Thymus (tissue), 11 donors: ENCODE measurements at regions not wholly inside any gene's neighbourhood (a gene's known extent, or its start where the extent isn't known, plus 50 kb on each side); places are given as distances from the start of the nearest gene placed in this dataset.
A peak's percentile ranks its signal among the peaks of the same experiment; 100 is the strongest.
"Not testable (repeated sequence)": the region's sequence is repeated elsewhere in the genome, so short reads cannot be mapped to it uniquely, and the experiment has no call there.

ENCODE experiments used
- DNase-seq, 9 donors: peaks; one replicate each; pipeline ENCODE4 v3.0.0-alpha.2; 2013; ENCODE audit warnings: low spot score in 9 of 9, low read depth in 6 of 9, missing footprints in 1 of 9
- H3K27ac ChIP-seq, 2 donors: one replicate each; pipeline ENCODE4 v1.5.1; 2013; ENCODE audit warnings: control low read depth in 1 of 2, low read depth in 1 of 2, low read length in 1 of 2, mild to moderate bottlenecking in 1 of 2, moderate library complexity in 1 of 2
- H3K27me3 ChIP-seq, 2 donors: one replicate each; pipeline ENCODE4 v1.5.1; 2013; ENCODE audit warnings: low read length in 1 of 2; ENCODE audit not compliant: control insufficient read depth in 2 of 2, insufficient read depth in 1 of 2
- H3K36me3 ChIP-seq, 2 donors: one replicate each; pipeline ENCODE4 v1.5.1; 2013; ENCODE audit warnings: low read length in 1 of 2, mild to moderate bottlenecking in 1 of 2, moderate library complexity in 1 of 2; ENCODE audit not compliant: control insufficient read depth in 2 of 2, insufficient read depth in 2 of 2
- H3K4me1 ChIP-seq, 2 donors: one replicate each; pipeline ENCODE4 v1.5.1; 2013; ENCODE audit warnings: low read length in 2 of 2; ENCODE audit not compliant: control insufficient read depth in 2 of 2, insufficient read depth in 2 of 2
- H3K4me3 ChIP-seq, 2 donors: one replicate each; pipeline ENCODE4 v1.5.1; 2013; ENCODE audit warnings: low read length in 2 of 2, control low read depth in 1 of 2, mild to moderate bottlenecking in 1 of 2
- H3K9me3 ChIP-seq, 2 donors: one replicate each; pipeline ENCODE4 v1.5.1; 2013; ENCODE audit warnings: low read length in 1 of 2, mild to moderate bottlenecking in 1 of 2; ENCODE audit not compliant: control insufficient read depth in 2 of 2, insufficient read depth in 1 of 2
- WGBS: extraction: QIAGEN DNeasy Blood & Tissue Kit; methylation state at CpG from one replicate; pipeline ENCODE4 v1.1.7; 2013; 5-methylcytosine and 5-hydroxymethylcytosine counted together
- donor health status: healthy.

DNA sequence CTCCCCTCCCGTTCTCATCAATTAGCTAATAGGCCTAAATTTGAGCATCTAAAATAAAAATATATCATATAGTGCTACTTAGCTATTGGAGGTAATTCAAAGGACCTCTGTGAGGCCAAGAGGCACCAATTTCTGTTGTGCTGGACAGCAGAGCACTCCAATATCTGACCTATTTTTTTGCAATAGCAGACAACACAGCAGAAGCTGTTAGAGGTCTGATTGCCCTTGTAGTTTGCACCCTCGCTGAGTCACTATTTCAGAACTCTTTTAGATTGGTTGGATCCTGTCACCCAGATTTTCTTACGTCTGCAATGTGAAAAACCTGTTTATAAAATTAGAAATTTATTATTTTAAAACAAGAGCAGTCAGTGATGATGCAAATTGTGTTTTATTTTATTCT is 184.1 kb downstream of the CEP135 start:
- no peaks in the 10 kb centered on the region for H3K4me1 ChIP-seq
- H3K27ac ChIP-seq: no peak overlapping the region
- H3K9me3 ChIP-seq: no peaks in the 10 kb centered on the region
- no peak overlapping the region for H3K4me3 ChIP-seq
- no peaks in the 10 kb centered on the region for H3K36me3 ChIP-seq
- DNase-seq: no peak
- 98% methylated on average over 3 of the region's 3 CpGs for WGBS
- H3K27me3 ChIP-seq: no peaks in the 10 kb centered on the region

DNA sequence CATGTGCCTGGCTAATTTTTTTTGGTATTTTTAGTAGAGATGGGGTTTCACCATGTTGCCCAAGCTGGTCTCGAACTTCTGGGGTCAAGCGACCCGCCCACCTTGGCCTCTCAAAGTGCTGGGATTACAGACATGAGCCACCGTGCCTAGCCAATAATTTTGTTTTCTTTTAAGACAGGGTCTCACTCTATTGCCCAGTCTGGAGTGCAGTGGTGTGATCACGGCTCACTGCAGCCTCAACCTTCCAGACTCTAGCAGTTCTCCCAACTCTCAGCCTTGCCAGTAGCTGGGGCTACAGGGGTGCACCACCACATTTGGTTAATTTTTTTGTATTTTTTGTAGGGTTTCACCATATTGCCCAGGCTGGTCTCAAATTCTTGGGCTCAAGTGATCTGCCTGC is 183.4 kb downstream of the CEP135 start:
- H3K9me3 ChIP-seq, H3K4me1 ChIP-seq, DNase-seq, H3K4me3 ChIP-seq, H3K27me3 ChIP-seq, H3K36me3 ChIP-seq, H3K27ac ChIP-seq: not testable (repeated sequence)
- 89% methylated on average over 5 of the region's 5 CpGs for WGBS

DNA sequence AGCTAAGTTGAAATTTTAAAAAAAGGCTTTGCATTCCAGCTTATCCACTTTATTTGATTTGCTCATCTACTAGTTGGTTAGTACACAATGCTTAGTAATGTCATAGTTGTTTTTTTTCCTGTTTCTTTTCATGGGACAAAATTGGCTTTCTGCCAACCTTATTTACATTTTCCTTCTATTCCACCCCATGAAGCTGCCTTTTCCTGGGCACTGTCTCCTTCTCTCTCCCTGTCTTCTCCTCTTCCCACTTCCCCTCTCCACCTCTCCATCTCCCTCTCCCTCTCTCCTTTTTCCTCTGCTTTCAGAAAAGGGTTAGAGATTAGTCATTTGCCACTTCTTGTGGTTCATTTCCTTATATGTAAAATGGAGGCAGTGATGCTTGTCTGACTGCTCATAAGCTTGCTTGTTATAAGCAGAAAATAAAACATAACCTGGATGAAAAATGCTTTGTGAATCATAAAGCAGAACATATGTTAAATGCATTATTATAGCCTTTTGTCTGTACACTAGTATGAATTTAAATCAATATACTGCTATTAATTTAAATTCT is 181.9 kb downstream of the CEP135 start:
- H3K4me3 ChIP-seq: no peak overlapping the region
- no peak for DNase-seq
- H3K27ac ChIP-seq: no peak overlapping the region
- no peaks in the 10 kb centered on the region for H3K4me1 ChIP-seq
- no peaks in the 10 kb centered on the region for H3K9me3 ChIP-seq
- no peaks in the 10 kb centered on the region for H3K27me3 ChIP-seq
- no peaks in the 10 kb centered on the region for H3K36me3 ChIP-seq

DNA sequence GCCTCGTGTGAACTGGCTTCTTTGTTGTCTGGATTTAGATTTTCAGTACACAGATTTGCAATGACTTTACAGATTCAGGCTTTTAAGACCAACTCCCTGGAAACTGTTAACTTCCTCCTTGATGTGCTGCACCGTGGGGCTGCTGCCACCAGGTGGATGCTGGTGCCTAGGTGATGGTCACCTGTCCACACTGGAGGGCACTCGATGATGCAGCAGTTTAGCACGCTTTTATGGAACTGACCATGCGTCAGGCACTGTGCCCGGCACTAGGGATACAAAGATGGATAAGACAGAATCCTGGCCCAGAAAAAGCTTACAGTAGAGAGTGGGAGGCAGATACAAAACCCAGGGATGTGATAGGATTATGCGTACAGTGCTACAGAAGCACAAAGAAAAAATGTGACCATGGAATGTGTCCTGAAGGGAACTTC is 180.7 kb downstream of the CEP135 start:
- Histone ChIP-seq H3K27me3 (no peaks in the 10 kb centered on the region), H3K36me3 (no peaks in the 10 kb centered on the region), H3K9me3 (no peaks in the 10 kb centered on the region), H3K4me1 (no peaks in the 10 kb centered on the region), H3K27ac (no peak overlapping the region), H3K4me3 (no peak overlapping the region)
- WGBS: 67% methylated on average over 7 of the region's 7 CpGs
- peak in 1 of 9 donors; percentile 9 for DNase-seq

DNA sequence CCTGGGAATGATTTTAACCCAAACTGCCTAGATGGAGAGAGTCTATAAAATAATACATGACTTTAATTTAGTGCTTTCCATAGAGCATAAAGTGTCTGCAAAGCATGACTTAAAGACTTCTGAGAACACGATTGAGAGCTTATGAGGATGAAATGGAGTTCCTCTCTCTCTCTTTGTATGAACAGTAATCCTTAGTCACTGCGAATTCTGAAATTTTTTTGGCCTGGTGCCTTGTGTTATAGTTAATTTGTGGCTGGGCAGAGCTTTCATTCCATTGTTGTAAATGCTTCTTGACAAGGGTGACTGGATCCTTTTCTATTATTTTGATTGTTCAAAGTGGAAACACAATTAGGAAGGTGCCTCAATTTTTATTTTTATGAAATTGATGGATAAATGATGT is 179.5 kb downstream of the CEP135 start:
- no peaks in the 10 kb centered on the region for H3K27me3 ChIP-seq
- H3K4me3 ChIP-seq: no peak overlapping the region
- no peaks in the 10 kb centered on the region for H3K9me3 ChIP-seq
- no peak overlapping the region for H3K27ac ChIP-seq
- no peaks in the 10 kb centered on the region for H3K4me1 ChIP-seq
- DNase-seq: no peak
- 75% methylated on average over 2 of the region's 2 CpGs for WGBS
- H3K36me3 ChIP-seq: no peaks in the 10 kb centered on the region

DNA sequence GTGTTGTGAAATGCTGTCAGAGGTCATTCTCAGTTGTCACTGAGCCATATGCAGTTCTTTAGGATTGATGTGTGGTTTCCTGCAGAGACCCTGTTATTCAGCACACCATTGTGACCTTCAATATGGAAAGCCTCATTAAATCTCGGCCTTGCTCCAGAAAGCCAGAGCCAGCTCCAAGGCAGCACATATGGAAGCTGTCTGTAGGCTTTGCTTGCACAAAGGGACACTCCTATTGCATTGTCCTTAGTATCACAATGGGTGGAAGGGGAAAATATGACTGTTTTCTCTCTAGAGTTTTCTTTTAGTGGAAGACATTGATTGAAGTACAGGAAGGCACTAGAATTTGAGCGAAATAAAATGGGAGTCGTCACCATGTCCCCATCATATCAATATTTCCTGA is 179.0 kb downstream of the CEP135 start:
- no peaks in the 10 kb centered on the region for H3K36me3 ChIP-seq
- H3K9me3 ChIP-seq: no peaks in the 10 kb centered on the region
- 94% methylated on average over 3 of the region's 3 CpGs for WGBS
- H3K27ac ChIP-seq: no peak overlapping the region
- H3K27me3 ChIP-seq: no peaks in the 10 kb centered on the region
- H3K4me1 ChIP-seq: no peaks in the 10 kb centered on the region
- no peak for DNase-seq
- H3K4me3 ChIP-seq: no peak overlapping the region

DNA sequence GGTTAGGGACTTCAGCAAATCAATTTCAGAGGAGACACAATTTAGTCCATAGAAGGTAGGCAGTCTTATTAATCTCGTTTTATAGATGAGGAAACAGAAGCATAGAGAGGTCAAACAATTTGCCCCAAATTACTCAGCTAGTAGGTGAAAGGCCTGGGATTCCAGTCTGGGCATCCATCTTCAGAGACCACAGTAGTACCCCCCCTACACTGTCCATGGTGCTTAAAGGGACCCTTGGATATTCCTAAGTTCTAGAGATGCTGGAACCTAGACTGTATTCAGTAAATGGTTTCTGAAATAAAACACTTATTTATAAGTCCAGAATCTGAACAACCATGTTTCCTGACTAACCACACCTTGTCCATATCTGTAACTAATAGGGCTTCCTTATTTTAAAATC is 174.8 kb downstream of the CEP135 start:
- no peak for DNase-seq
- no peaks in the 10 kb centered on the region for H3K4me1 ChIP-seq
- no peak overlapping the region for H3K27ac ChIP-seq
- H3K36me3 ChIP-seq: no peaks in the 10 kb centered on the region
- no peaks in the 10 kb centered on the region for H3K9me3 ChIP-seq
- no peaks in the 10 kb centered on the region for H3K27me3 ChIP-seq
- H3K4me3 ChIP-seq: no peak overlapping the region
- 95% methylated on average over 1 of the region's 1 CpG for WGBS

DNA sequence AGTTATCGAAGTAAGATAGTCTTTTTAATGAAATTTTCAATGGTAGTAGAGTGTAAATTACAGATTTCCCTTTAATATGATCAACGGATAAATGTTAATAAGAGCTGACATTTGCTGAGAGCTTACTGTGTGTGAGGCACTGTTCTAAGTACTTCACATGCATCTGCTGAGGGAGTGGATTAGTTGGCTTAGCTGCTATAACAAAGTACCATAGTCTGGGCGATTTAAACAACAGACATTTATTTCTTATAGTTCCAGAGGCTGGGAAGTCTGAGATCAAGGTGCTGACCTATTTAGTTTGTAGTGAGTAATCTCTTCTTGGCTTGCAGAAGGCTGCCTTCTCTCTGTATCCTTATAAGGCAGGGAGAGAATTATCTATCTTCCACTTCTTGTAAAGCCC is 174.3 kb downstream of the CEP135 start:
- Histone ChIP-seq H3K4me3 (no peak overlapping the region), H3K27ac (no peak overlapping the region), H3K36me3 (no peaks in the 10 kb centered on the region), H3K9me3 (no peaks in the 10 kb centered on the region), H3K4me1 (no peaks in the 10 kb centered on the region), H3K27me3 (no peaks in the 10 kb centered on the region)
- no peak for DNase-seq
- WGBS: 78% methylated on average over 3 of the region's 3 CpGs

DNA sequence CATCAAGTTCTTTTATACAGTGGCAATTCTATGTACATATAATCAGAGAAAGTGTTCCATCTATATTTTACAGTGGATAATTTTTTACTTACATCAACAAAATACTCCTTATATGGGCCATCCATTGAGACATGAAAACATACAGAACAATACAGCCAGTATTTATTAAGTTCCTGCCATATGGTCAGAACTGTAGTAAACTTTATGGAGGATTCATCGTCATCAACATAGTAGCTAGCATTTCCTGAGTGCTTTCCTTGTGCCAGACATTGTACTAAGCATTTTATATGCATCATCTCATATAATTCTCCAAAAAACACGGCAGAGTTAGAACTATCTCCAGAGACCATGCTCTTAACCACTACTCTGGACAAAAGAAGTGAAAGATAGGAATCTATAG is 170.1 kb downstream of the CEP135 start:
- WGBS: 95% methylated on average over 2 of the region's 2 CpGs
- no peaks in the 10 kb centered on the region for H3K4me1 ChIP-seq
- no peaks in the 10 kb centered on the region for H3K9me3 ChIP-seq
- no peaks in the 10 kb centered on the region for H3K27me3 ChIP-seq
- H3K27ac ChIP-seq: no peak overlapping the region
- H3K36me3 ChIP-seq: no peaks in the 10 kb centered on the region
- DNase-seq: no peak
- no peak overlapping the region for H3K4me3 ChIP-seq

DNA sequence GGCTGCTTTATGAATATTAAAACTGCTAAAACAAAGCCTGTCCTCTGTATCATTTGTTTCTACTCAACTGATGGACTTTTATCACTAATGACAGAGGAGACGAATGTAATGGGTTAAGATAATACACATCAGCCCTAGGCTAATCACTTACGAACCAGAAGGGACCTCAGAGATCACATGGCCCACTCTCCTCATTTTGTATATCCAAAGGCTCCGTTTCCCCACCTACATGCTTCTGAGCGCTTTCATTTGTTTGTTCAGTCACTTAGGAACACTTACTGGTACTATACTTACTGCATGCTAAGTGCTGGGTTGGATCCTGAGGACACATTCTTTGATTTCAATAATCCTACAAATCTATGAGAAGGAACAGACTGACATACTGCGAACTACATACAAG is 169.3 kb downstream of the CEP135 start:
- WGBS: 97% methylated on average over 5 of the region's 5 CpGs
- no peak overlapping the region for H3K4me3 ChIP-seq
- no peaks in the 10 kb centered on the region for H3K36me3 ChIP-seq
- no peaks in the 10 kb centered on the region for H3K9me3 ChIP-seq
- no peaks in the 10 kb centered on the region for H3K4me1 ChIP-seq
- H3K27ac ChIP-seq: no peak overlapping the region
- H3K27me3 ChIP-seq: no peaks in the 10 kb centered on the region
- no peak for DNase-seq
